Stimulated activated naive CD4-positive, alpha-beta T cell (primary cell): ENCODE measurements at regions not wholly inside any gene's neighbourhood (a gene's known extent, or its start where the extent isn't known, plus 50 kb on each side); places are given as distances from the start of the nearest gene placed in this dataset.

Source experiments
- DNase-seq, 6 experiments: peaks; one replicate each; lab custom pipeline; 2025; lab: John Stamatoyannopoulos, UW

DNA sequence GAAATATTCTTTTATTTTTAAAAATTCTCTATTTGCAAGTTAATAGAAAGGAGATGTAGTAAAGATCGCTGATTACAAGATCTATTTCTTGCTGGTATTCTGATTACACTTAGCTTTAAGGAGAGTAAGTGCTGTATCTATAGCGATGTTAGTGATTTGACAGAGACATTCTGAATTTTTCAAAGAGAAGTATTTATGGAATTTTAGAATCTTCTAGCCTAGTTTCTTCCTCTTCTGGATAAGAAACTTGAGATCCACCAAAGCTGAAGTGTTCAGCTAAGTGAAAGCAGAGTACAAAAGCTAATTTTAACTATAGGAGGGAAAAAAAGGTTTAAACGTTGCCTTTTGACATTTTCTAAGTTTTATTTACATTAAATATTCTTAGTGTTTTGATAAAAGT lies 72.1 kb upstream of the RARB start:
- no peak for DNase-seq

GRCh38 chr3:25362118-25362517 lies 65.9 kb upstream of the RARB start:
- DNase-seq = no peak

GRCh38 chr3:25365636-25366035 lies 62.4 kb upstream of the RARB start:
- DNase-seq = no peak

GRCh38 chr3:25367025-25367424 lies 61.0 kb upstream of the RARB start:
- DNase-seq = no peak

GRCh38 chr3:25372167-25372566 lies 55.9 kb upstream of the RARB start:
- DNase-seq = no peak

DNA sequence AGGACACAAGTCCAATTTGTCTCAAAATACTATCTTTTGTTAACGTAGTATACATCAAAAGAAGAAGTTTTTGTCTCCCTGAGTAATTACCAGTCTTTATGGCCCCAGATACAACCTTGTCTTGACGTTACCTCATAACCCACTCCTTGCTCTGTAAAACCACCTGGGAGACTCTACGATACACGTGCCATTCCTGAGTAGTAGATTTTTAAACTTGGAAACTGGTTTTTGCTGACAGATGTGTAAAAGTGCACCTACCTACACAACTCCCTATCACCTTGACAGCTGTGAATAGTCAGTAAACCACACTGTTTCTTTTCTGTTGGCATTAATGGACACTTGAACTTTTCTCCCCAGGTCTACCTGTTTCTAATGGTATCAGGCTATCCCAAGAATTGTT lies 51.7 kb upstream of the RARB start:
- no peak for DNase-seq

- DNase-seq = no peak
These were observed 51.0 kb upstream of the RARB start for GRCh38 chr3:25377042-25377441.
